BJ (cell line): ENCODE measurements at regions not wholly inside any gene's neighbourhood (a gene's known extent, or its start where the extent isn't known, plus 50 kb on each side); places are given as distances from the start of the nearest gene placed in this dataset.

ENCODE experiments used
- CTCF ChIA-PET: fragments of 350-600 bp; formaldehyde crosslinking; extraction: SDS; loops from one replicate; lab custom pipeline; 2021; ENCODE audit warnings: antibody characterized with exemption, inconsistent platforms; lab: Yijun Ruan, JAX
- POLR2A ChIA-PET: fragments of 300-600 bp; sonication (Branson Sonifier 250); formaldehyde crosslinking; extraction: SDS; loops from one replicate; lab custom pipeline; 2021; ENCODE audit warnings: antibody characterized with exemption; lab: Charles Lee
- DNase-seq: peaks from one replicate; pipeline ENCODE4 v3.0.0-alpha.2; 2011; ENCODE audit warnings: low read depth
- H3K27me3 ChIP-seq: 2 replicates; pipeline ENCODE4 v1.6.0; 2011; ENCODE audit warnings: low read length; ENCODE audit not compliant: control insufficient read depth, insufficient read depth
- H3K36me3 ChIP-seq: 2 replicates; pipeline ENCODE4 v1.5.1; 2011; ENCODE audit warnings: low read length; ENCODE audit not compliant: control insufficient read depth, insufficient read depth
- H3K4me3 ChIP-seq: 2 replicates; pipeline ENCODE4 v1.5.1; 2011; ENCODE audit warnings: low read depth, mild to moderate bottlenecking, control low read depth, low read length
- TF ChIP-seq, protein P1 (sequence below): IDR thresholded peaks from 2 replicates; pipeline ENCODE4 v1.5.1; 2011; ENCODE audit warnings: low read depth, mild to moderate bottlenecking, control low read depth, inconsistent platforms, low read length, moderate library complexity; ENCODE audit not compliant: insufficient read depth

- CTCF ChIA-PET, result no interaction called here
Measured at GRCh38 chr2:186033541-186033940, 294.9 kb downstream of the FSIP2 start.

GRCh38 chr2:186036862-186037449 lies 298.4 kb downstream of the FSIP2 start:
- no peak for DNase-seq
- Histone ChIP-seq H3K36me3 (no peaks in the 10 kb centered on the region), H3K27me3 (no peaks in the 10 kb centered on the region), H3K4me3 (no peak overlapping the region)
- TF ChIP-seq, protein P1, sequence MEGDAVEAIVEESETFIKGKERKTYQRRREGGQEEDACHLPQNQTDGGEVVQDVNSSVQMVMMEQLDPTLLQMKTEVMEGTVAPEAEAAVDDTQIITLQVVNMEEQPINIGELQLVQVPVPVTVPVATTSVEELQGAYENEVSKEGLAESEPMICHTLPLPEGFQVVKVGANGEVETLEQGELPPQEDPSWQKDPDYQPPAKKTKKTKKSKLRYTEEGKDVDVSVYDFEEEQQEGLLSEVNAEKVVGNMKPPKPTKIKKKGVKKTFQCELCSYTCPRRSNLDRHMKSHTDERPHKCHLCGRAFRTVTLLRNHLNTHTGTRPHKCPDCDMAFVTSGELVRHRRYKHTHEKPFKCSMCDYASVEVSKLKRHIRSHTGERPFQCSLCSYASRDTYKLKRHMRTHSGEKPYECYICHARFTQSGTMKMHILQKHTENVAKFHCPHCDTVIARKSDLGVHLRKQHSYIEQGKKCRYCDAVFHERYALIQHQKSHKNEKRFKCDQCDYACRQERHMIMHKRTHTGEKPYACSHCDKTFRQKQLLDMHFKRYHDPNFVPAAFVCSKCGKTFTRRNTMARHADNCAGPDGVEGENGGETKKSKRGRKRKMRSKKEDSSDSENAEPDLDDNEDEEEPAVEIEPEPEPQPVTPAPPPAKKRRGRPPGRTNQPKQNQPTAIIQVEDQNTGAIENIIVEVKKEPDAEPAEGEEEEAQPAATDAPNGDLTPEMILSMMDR, result no peak
- CTCF ChIA-PET, result no interaction called here
- POLR2A ChIA-PET, result no interaction called here

More at GRCh38 chr2:186033541-186033940, 294.9 kb downstream of the FSIP2 start:
- Histone ChIP-seq H3K36me3 (no peaks in the 10 kb centered on the region), H3K27me3 (no peaks in the 10 kb centered on the region), H3K4me3 (no peak overlapping the region)
- POLR2A ChIA-PET, result no interaction called here
- TF ChIP-seq, protein P1, result no peak
- no peak for DNase-seq

- no peak for DNase-seq
- Histone ChIP-seq H3K4me3 (no peak overlapping the region), H3K27me3 (no peaks in the 10 kb centered on the region), H3K36me3 (no peaks in the 10 kb centered on the region)
- TF ChIP-seq, protein P1, result no peak
- ChIA-PET CTCF (interaction anchor here (0.6 kb wide), 1 partner anchor 10 kb away, joined by 3 read pairs; no protein-coding TSS in a partner anchor), POLR2A (no interaction called here)
Measured at GRCh38 chr2:186042207-186043028, 303.8 kb downstream of the FSIP2 start.

GRCh38 chr2:186044761-186045160 lies 306.2 kb downstream of the FSIP2 start:
- no peaks in the 10 kb centered on the region for H3K27me3 ChIP-seq
- DNase-seq, result no peak
- CTCF ChIA-PET, result no interaction called here

DNA sequence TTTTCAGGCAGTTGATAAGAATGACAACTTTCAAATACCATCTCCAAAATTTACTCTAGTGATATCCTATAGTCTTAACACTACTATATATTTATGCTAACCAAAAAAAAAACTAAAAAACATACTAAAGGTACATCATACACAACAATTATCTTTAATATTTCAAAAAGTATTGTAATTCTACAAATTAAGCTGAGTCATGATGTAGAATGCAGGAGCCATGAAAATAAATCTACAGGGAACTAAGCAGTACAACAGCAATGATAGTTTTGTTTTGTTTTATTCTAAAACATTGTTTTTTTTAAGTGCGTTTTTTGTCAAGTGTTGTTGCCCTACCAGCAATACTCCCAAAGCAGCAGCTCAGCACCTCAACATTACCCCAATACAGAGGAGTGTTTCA lies 314.3 kb downstream of the FSIP2 start:
- ChIA-PET POLR2A (no interaction called here), CTCF (no interaction called here)
- no peak overlapping the region for H3K4me3 ChIP-seq
- no peaks in the 10 kb centered on the region for H3K36me3 ChIP-seq
- H3K27me3 ChIP-seq, result no peaks in the 10 kb centered on the region
- DNase-seq, result no peak
- TF ChIP-seq, protein P1, result no peak

More at GRCh38 chr2:186044761-186045160, 306.2 kb downstream of the FSIP2 start:
- Histone ChIP-seq H3K4me3 (no peak overlapping the region), H3K36me3 (no peaks in the 10 kb centered on the region)
- POLR2A ChIA-PET, result no interaction called here
- TF ChIP-seq, protein P1, result no peak
